ENCODE measurements at regions not wholly inside any gene's neighbourhood (a gene's known extent, or its start where the extent isn't known, plus 50 kb on each side); places are given as distances from the start of the nearest gene placed in this dataset.

DNA sequence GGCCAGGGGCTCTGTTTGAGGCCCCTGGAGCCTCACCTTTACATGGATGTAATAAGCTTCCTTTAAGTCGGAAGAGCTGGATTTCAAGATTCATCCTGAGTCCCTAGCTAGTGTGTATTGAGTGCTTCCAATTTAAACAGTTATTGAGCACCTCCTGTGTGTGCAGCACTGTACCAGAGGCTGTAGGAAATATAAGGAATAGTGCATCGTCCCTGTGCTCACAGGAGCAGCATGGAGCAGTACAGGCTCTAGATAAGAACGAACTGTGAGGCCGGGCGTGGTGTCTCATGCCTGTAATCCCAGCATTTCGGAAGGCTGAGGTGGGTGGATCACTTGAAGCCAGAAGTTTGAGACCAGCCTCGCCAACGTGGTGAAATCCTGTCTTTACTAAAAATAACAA, 65.8 kb upstream of the METAP2 start:
- DNase-seq = no peak
- intact Hi-C loops (cut with DNase I) = no loop called here

DNA sequence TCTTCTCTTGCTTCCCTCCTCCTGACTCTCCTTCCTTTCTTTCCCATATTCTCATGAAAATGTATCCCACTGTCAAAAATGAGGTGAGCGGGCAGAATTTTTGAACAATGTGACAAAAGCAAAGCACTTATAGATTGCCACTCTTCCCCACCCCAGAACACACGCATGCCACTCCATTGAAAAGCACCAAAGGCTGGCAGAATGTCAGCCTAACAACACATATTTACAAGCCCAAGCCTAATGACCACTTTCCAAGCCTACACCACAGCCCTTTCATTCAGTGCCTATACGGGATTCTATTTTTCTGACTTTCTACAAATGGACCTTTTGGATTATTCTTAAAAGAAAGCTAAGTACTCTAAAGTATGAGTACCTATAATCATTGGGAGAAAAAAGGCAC, 62.9 kb upstream of the METAP2 start:
- DNase-seq = no peak
- intact Hi-C loops (cut with DNase I) = no loop called here

DNA sequence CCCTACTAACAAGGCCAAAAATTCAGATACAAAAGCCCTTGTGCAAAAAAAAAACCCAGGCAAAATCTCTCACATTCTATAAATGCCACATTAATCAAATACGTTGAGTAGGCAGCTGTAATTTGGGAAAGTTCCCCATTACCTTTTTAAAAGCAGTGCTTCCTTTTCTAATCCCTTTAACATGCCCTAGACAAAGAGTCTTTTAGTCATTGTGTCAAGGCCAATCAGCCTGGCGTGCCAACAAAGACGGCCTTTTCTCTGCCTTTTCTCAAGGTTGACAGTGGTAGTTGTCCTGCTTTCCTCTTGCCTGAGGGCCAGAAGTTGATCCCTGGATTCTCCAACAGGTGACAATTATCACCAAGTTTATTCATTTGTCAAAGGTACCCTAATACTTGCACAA, 62.5 kb upstream of the METAP2 start:
- intact Hi-C loops (cut with DNase I) = no loop called here
- DNase-seq = no peak

DNA sequence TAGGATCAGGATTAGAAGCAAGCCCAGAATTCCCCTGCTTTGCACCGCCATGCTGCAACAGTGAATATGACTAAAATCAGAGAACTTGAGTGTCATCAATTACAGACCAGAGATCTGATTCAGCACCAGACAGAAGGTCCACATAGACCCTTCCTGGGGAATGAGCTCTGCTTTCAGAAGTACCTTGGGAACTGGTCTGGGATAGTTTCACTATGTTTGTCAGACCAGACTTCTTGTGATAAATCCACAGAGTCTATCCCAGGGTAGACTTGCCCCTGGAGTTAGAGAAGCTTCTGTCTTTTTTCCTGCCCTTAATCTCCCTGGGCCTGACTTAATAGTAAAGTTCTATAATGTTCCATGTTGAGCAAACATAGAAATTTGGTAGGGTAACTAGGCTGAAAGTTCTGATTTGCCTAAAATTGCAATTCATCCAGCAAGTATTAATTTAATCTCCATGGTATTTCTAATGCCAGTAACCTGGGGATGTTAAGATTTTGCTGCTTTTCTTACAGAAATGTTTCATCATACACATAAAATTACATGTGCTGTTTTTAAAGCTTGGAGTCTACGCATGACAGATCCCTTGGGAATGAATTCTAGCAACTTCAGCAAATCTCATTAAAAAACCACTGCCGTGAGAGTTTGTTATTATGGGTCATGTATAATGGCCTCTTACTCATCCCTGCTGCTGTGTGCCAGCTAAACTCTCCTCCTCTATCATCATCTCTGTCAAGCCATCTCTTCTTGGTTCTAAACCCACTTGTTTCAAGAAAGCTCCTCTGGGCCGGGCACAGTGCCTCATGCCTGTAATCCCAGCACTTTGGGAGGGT, 61.3 kb upstream of the METAP2 start:
- no peak for DNase-seq
- intact Hi-C loops (cut with DNase I) = no loop called here

DNA sequence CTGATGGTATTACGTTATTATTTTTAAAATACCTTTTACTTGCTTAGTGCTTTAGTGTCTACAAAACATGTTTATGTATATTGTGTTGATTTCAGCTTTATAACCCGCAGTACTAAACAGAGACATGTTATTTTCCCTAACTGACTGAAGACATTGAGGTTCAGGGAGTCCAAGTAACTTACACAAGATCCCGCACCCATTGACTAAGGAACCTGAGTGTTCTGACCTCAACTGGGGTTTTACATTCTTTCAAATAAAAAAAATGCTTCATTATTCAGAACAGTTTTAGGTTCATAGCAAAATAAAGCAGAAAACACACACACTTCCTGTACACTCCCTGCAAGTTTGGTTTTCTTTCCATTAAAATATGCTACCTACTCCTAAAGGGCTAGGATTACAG, 60.4 kb upstream of the METAP2 start:
- DNase-seq = no peak
- intact Hi-C loops (cut with DNase I) = no loop called here

DNA sequence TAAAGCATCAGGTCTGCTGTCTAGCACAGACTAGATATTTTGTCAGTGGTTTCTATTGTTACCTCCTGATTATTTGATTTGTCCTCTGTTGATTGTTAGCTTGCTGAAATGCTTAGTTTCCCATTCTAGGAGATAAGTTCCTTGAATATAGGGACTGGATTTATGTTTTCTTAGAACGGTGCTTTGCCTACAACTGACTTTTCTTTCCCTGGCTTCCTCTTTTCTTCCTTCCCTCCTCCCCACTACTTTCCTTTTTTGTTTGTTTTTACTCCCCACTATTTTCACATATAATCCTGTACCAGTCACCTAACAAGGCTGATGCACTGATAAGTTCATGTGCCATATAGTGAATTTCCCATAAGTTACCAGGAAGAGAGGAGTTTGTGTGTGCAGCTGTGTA, 58.5 kb upstream of the METAP2 start:
- no peak for DNase-seq
- intact Hi-C loops (cut with DNase I) = no loop called here

DNA sequence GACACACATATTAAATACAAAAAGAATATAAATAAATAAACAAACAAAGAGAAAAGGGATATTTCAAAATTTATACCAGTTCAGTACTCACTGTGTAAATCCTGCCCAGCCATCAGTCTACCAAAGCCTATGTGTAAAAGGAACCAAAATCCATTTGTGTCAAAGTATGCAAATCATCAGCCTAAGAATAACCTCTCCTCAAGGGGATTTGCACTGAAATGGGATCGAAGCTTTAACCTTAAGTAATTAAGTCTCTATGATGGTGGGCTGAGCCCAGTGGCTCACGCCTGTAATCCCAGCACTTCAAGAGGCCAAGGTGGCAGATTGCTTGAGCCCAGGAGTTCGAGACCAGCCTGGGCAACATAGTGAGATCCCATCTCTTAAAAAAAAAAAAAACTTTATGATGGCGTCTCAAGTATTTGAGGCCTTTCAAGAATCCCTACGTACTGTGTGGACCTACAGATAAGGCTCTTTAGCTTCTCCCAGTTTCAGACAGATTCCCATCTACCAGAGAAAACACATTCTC, 57.8 kb upstream of the METAP2 start:
- intact Hi-C loops (cut with DNase I) = no loop called here
- no peak for DNase-seq

DNA sequence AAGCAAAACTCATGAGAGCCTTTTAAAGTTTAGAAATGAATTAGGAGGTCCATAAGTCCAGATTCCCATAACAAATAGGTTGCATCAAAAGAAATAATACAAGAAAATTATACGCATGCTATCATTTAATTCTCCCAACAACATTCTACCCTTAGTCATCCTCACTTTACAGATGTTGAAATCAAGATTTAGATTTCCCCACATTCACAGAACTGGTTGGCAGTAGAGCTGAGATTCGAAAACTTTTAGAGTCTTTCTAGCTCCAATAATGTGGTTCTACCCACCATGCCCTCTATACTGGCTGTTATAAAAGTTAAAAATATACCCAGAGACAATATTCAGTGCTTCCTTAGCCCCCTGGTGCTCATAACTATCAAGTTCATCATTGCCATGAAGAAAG, 56.6 kb upstream of the METAP2 start:
- intact Hi-C loops (cut with DNase I) = no loop called here

DNA sequence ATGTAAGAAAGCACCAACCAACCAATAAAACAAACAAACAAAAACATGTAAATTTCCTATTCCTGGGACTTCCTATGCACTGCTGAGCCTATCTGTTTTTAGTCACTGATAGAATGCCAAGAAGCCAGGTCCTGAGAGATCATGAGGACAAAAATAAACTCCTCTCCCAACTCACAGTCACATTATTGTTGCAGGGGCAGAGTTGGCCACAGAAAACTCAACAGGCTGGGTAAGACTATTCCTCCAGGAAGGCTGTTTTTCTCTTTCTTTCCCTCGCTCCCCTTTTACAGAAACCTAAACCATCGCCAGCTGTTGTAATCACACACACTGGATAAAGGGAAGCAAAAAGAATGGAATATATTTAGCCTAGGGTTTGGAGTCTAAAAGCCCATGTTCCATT, 55.8 kb upstream of the METAP2 start:
- intact Hi-C loops (cut with DNase I) = no loop called here
- no peak for DNase-seq

More for the DNA sequence above, 56.6 kb upstream of the METAP2 start:
- no peak for DNase-seq
